Neutrophil (primary cell): ENCODE measurements at regions not wholly inside any gene's neighbourhood (a gene's known extent, or its start where the extent isn't known, plus 50 kb on each side); places are given as distances from the start of the nearest gene placed in this dataset.

Experiments used
- H3K27ac ChIP-seq: fragments of 200-600 bp; sonication (generic); 2 replicates; pipeline ENCODE4 v1.5.1; 2016; ENCODE audit warnings: mild to moderate bottlenecking, moderate library complexity
- H3K27me3 ChIP-seq: fragments of 200-600 bp; sonication (generic); 2 replicates; pipeline ENCODE4 v1.6.0; 2016; ENCODE audit warnings: mild to moderate bottlenecking
- H3K36me3 ChIP-seq: fragments of 200-600 bp; sonication (generic); 2 replicates; pipeline ENCODE4 v1.5.1; 2017
- H3K4me1 ChIP-seq, 2 experiments: fragments of 200-600 bp in 1 of 2; sonication (generic) in 1 of 2; 1 replicate in 1 of 2; 2 replicates in 1 of 2; pipeline versions ENCODE4 v1.5.1 to v1.6.1; 2013 to 2016; ENCODE audit warnings: low read depth in 1 of 2, low read length in 1 of 2, mild to moderate bottlenecking in 1 of 2, moderate library complexity in 1 of 2; ENCODE audit not compliant: control insufficient read depth in 1 of 2, insufficient read depth in 1 of 2
- H3K4me3 ChIP-seq, 2 experiments: fragments of 200-600 bp in 1 of 2; sonication (generic) in 1 of 2; 1 replicate in 1 of 2; 2 replicates in 1 of 2; pipeline ENCODE4 v1.5.1; 2013 to 2016; ENCODE audit warnings: low read depth in 1 of 2, low read length in 1 of 2, mild to moderate bottlenecking in 1 of 2, moderate library complexity in 1 of 2
- H3K9me3 ChIP-seq: fragments of 200-600 bp; sonication (generic); 2 replicates; pipeline ENCODE4 v1.5.1; 2016
- CTCF ChIP-seq: fragments of 200-600 bp; sonication (generic); IDR thresholded peaks from 2 replicates; pipeline ENCODE4 v1.5.1; 2016; ENCODE audit warnings: antibody characterized with exemption

- H3K36me3 ChIP-seq: no peaks in the 10 kb centered on the region
- no peak for TF ChIP-seq CTCF
- peaks cover 22% of the 10 kb centered on the region for H3K27me3 ChIP-seq
- H3K4me1 ChIP-seq: no peaks in the 10 kb centered on the region
- no peak overlapping the region for H3K27ac ChIP-seq
- no peak overlapping the region for H3K4me3 ChIP-seq
- no peaks in the 10 kb centered on the region for H3K9me3 ChIP-seq
These were observed 76.2 kb upstream of the PPP2R2D start for GRCh38 chr10:131824371-131825149.

- TF ChIP-seq CTCF: no peak
- no peaks in the 10 kb centered on the region for H3K9me3 ChIP-seq
These were observed 75.5 kb upstream of the PPP2R2D start for GRCh38 chr10:131825150-131825848.

GRCh38 chr10:131825960-131826650, 74.7 kb upstream of the PPP2R2D start:
- H3K4me1 ChIP-seq: no peaks in the 10 kb centered on the region
- H3K36me3 ChIP-seq: no peaks in the 10 kb centered on the region
- no peak for TF ChIP-seq CTCF
- no peak overlapping the region for H3K27ac ChIP-seq
- peaks cover 22% of the 10 kb centered on the region for H3K27me3 ChIP-seq
- no peaks in the 10 kb centered on the region for H3K9me3 ChIP-seq
- no peak overlapping the region for H3K4me3 ChIP-seq

More at GRCh38 chr10:131825150-131825848, 75.5 kb upstream of the PPP2R2D start:
- Histone ChIP-seq H3K27ac (no peak overlapping the region), H3K36me3 (no peaks in the 10 kb centered on the region), H3K27me3 (peaks cover 22% of the 10 kb centered on the region), H3K4me3 (no peak overlapping the region), H3K4me1 (no peaks in the 10 kb centered on the region)

- Histone ChIP-seq H3K27me3 (peaks cover 20% of the 10 kb centered on the region), H3K4me1 (no peaks in the 10 kb centered on the region), H3K36me3 (no peaks in the 10 kb centered on the region), H3K9me3 (no peaks in the 10 kb centered on the region), H3K27ac (no peak overlapping the region), H3K4me3 (no peak overlapping the region)
- no peak for TF ChIP-seq CTCF
These were observed 71.5 kb upstream of the PPP2R2D start for GRCh38 chr10:131829156-131829930.

GRCh38 chr10:131830446-131831130, 70.2 kb upstream of the PPP2R2D start:
- Histone ChIP-seq H3K27ac (no peak overlapping the region), H3K4me1 (no peaks in the 10 kb centered on the region), H3K4me3 (no peak overlapping the region), H3K36me3 (no peaks in the 10 kb centered on the region), H3K27me3 (peaks cover 8% of the 10 kb centered on the region), H3K9me3 (no peaks in the 10 kb centered on the region)
- TF ChIP-seq CTCF: no peak
